Lung microvascular endothelial cell (primary cell): ENCODE measurements at regions not wholly inside any gene's neighbourhood (a gene's known extent, or its start where the extent isn't known, plus 50 kb on each side); places are given as distances from the start of the nearest gene placed in this dataset.
"Not testable (repeated sequence)": the region's sequence is repeated elsewhere in the genome, so short reads cannot be mapped to it uniquely, and the experiment has no call there.

Source experiments
- DNase-seq, 2 donors: peaks; one replicate each; pipeline versions ENCODE4 v3.0.0 to v3.0.0-alpha.2; 2010; ENCODE audit warnings: low read depth in 2 of 2

DNA sequence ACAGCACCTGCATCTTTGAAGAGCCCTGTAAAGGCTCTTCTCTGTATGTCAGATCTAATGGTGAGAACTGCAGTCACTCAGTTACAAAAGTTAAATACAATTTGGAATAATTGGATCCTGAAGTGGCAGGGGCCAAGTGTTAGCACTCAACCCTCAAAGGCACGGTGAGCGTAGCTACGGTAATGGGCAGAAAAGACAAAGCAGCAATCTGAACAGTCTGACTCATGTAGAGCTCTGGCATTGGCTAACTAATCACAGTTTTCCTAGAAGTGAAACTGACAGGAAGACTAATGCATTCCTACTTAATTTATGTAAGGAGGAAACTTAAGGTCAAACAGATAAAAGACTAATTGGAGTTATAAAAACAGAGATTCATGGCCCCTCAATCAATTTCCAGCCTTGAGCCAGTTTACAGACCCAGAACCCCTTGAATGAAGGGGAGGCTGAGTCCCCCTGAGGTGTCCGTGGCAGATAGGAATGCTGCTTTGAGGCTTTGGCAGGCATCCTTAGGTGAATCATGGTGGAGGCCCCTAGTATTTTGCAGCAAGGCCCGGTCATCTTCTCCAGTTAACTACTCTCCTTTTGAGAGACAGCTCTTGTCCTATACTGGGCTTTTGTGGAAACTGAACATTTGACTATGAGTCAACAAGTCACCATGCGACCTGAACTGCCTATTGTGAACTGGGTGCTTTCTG, 450.7 kb downstream of the ZNF33B start:
- DNase-seq: not testable (repeated sequence)

GRCh38 chr10:42177793-42178689, 460.3 kb downstream of the ZNF33B start:
- DNase-seq: peak; percentile 43 to 62

GRCh38 chr10:42177077-42177792, 461.1 kb downstream of the ZNF33B start:
- no peak for DNase-seq

- no peak for DNase-seq
Measured at GRCh38 chr10:42150428-42151061, 487.8 kb downstream of the ZNF33B start.

GRCh38 chr10:42149722-42150427, 488.5 kb downstream of the ZNF33B start:
- DNase-seq: no peak

- DNase-seq: peak; percentile 5 to 35
Measured at GRCh38 chr10:42149027-42149700, 489.2 kb downstream of the ZNF33B start.

DNA sequence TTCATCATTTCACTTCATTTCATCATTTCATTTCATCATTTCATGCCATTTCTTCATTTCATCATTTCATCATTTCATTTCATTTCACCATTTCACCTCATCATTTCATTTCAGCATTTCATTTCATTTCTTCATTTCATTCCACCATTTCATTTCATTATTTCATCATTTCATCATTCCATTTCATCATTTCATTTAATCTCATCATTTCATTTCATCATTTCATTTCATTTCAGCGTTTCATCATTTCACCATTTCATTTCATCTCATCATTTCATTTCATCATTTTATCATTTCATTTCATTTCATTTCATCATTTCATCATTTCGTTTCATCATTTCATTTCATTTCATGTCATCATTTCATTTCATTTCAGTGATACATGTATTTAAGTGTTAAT, 492.2 kb downstream of the ZNF33B start:
- not testable (repeated sequence) for DNase-seq

DNA sequence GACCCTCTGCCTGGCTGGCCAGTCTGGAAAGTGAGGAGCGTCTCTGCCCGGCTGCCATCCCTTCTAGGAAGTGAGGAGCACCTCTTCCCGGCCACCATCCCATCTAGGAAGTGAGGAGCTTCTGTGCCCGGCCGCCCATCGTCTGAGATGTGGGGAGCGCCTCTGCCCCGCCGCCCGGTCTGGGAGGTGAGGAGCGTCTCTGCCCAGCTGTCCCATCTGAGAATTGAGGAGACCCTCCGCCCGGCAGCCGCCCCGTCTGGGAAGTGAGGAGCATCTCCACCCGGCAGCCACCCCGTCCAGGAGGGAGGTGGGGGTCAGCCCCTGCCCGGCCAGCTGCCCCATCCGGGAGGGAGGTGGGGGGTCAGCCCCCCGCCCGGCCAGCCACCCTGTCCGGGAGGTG, 500.3 kb downstream of the ZNF33B start:
- DNase-seq: not testable (repeated sequence)

DNA sequence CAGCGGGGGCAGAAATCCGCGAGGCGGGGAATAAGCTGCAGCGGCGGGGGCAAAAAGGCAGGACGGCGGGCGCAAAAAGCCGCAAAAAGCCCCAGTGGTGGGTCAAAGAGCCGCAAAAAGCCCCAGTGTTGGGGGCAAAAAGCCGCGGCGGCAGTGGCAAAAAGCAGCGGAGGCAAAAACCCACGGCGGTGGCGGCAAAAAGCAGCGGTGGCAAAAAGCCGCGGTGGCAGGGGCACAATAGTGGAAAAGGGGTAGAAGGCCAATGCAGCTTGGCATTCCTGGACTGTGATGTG, 525.3 kb downstream of the ZNF33B start:
- no peak for DNase-seq

DNA sequence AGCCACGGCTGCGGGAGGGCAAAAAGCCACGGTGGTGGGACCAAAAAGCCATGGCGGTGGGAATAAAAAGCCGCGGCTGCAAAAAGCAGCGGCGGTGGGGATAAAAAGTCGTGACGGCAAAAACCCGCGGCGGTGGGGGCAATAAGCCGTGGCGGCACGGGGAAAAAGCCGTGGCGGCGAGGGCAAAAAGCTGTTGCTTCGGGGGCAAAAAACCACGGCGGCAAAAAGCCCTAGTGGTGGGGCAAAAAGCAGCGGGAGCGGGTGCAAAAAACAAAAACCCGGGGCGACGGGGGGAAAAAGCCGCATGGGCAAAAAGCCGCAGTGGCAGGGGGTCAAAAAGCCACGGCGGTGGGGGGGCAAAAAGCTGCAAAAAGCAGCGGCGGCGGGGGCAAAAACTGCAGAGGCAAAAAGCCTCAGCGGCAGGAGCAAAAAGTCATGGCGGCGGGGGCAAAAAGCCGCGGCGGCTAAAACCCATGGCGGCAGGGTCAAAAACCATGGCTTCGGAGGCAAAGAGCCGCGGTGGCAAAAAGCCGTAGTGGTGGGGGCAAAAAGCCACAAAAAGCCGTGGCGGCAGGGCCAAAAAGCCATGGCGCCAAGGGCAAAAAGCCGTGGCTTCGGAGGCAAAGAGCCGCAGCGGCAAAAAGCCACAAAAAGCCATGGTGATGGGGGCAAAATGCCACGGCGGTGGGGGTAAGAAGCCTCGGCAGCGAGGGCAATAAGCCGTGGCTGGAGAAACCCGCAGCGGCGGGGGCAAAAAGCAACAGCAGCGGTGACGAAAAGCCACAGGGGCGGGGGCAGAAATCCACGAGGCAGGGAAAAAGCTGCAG, 525.8 kb downstream of the ZNF33B start:
- DNase-seq: no peak

DNA sequence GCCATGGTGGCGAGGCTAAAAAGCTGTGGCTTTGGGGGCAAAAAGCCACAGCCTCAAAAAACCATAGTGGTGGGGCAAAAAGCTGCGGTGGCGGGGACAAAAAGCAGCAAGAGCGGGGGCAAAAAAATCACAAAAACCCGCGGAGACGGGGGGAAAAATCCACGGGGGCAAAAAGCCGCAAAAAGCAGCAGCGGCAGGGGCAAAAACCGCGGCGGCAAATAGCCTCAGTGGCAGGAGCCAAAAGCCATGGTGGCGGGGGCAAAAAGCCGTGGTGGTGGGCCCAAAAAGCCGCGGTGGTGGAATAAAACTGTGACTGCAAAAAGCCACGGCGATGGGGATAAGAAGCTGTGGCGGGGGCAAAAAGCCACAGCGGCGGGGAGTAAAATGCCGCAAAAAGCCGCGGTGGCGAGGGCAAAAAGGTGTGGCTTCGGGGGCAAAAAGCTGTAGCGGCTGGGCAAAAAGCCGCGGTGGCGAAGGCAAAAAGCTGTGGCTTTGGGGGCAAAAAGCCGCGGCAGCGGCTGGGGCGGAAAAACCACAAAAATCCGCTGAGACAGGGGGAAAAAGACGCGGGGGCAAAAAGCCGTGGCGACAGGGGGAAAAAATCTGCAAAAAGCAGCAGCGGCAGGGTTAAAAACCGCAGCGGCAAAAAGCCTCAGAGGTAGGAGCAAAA, 526.6 kb downstream of the ZNF33B start:
- no peak for DNase-seq

GRCh38 chr10:42111076-42111475, 527.3 kb downstream of the ZNF33B start:
- DNase-seq: no peak
